ENCODE measurements at regions not wholly inside any gene's neighbourhood (a gene's known extent, or its start where the extent isn't known, plus 50 kb on each side); places are given as distances from the start of the nearest gene placed in this dataset.

DNA sequence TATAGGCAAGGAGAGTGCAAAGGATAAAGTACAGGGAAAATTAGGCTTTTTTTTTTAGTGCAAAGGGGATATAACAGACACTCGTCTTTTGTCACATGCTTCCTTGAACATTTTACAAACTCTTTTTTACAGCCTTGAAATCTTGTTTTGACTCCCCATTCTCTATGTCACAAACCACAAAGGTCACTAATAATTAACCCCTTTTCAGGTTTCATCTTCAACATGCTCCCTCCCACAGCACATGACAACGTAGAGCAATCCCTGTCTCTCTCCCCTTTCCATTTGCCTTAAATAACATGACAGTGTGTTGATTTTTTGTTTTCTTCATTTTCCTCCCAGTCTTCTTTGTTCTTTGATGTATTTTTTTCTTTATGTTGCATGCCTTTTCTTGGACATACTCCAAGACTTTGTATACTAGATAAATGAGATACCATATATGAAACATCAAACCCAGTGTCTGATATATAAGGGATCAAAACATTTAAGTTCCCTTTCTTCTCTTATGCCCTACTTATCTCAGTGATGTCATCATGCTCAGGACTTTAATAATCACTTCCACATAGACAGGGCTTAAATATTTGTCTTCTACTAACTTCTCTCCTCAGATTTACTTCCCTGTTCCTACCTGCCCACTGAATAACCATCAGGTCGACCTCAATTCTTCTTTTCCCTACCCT lies 378.7 kb upstream of the HSF2 start:
- Histone ChIP-seq H3K36me3 (ENCODE audit: control insufficient read depth, insufficient read depth, low read length) (no peaks in the 10 kb centered on the region), H3K27ac (ENCODE audit: low read length) (no peak overlapping the region), H3K9me3 (ENCODE audit: control insufficient read depth, insufficient read depth, low read depth, low read length) (no peaks in the 10 kb centered on the region), H3K27me3 (ENCODE audit: control insufficient read depth, insufficient read depth, low read length) (no peaks in the 10 kb centered on the region), H3K4me3 (ENCODE audit: low read depth in 2 of 2, low read length in 2 of 2) (no peak overlapping the region), H3K4me1 (ENCODE audit: control insufficient read depth, insufficient read depth, low read length) (no peaks in the 10 kb centered on the region)
- no peak for ATAC-seq
- ChIA-PET POLR2A (no interaction called here), CTCF (no interaction called here)
- TF ChIP-seq SIN3A (IDR thresholded peaks at IDR 0.05; ENCODE audit: borderline replicate concordance, insufficient read depth, low read depth, low read length) (no peak), POLR2AphosphoS5 (IDR thresholded peaks at IDR 0.05; ENCODE audit: low read depth, low read length) (no peak), TCF7L2 (IDR thresholded peaks at IDR 0.05; ENCODE audit: low read depth, low read length) (no peak)
- TF ChIP-seq, protein P1, sequence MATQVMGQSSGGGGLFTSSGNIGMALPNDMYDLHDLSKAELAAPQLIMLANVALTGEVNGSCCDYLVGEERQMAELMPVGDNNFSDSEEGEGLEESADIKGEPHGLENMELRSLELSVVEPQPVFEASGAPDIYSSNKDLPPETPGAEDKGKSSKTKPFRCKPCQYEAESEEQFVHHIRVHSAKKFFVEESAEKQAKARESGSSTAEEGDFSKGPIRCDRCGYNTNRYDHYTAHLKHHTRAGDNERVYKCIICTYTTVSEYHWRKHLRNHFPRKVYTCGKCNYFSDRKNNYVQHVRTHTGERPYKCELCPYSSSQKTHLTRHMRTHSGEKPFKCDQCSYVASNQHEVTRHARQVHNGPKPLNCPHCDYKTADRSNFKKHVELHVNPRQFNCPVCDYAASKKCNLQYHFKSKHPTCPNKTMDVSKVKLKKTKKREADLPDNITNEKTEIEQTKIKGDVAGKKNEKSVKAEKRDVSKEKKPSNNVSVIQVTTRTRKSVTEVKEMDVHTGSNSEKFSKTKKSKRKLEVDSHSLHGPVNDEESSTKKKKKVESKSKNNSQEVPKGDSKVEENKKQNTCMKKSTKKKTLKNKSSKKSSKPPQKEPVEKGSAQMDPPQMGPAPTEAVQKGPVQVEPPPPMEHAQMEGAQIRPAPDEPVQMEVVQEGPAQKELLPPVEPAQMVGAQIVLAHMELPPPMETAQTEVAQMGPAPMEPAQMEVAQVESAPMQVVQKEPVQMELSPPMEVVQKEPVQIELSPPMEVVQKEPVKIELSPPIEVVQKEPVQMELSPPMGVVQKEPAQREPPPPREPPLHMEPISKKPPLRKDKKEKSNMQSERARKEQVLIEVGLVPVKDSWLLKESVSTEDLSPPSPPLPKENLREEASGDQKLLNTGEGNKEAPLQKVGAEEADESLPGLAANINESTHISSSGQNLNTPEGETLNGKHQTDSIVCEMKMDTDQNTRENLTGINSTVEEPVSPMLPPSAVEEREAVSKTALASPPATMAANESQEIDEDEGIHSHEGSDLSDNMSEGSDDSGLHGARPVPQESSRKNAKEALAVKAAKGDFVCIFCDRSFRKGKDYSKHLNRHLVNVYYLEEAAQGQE (IDR thresholded peaks at IDR 0.05; ENCODE audit: insufficient read depth in 1 of 2, low read depth in 2 of 2, low read length in 1 of 2) = no peak
- TF ChIP-seq, protein P2, sequence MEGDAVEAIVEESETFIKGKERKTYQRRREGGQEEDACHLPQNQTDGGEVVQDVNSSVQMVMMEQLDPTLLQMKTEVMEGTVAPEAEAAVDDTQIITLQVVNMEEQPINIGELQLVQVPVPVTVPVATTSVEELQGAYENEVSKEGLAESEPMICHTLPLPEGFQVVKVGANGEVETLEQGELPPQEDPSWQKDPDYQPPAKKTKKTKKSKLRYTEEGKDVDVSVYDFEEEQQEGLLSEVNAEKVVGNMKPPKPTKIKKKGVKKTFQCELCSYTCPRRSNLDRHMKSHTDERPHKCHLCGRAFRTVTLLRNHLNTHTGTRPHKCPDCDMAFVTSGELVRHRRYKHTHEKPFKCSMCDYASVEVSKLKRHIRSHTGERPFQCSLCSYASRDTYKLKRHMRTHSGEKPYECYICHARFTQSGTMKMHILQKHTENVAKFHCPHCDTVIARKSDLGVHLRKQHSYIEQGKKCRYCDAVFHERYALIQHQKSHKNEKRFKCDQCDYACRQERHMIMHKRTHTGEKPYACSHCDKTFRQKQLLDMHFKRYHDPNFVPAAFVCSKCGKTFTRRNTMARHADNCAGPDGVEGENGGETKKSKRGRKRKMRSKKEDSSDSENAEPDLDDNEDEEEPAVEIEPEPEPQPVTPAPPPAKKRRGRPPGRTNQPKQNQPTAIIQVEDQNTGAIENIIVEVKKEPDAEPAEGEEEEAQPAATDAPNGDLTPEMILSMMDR (IDR thresholded peaks at IDR 0.05) = no peak
- intact Hi-C loops (cut with micrococcal nuclease; ENCODE audit: unreplicated experiment) (no loop called here), in situ Hi-C loops (cut with HindIII; ENCODE audit: low pct_unique_long_range_greater_than_20kb, low sequenced_read_pairs) (no loop called here)
- no peak for DNase-seq (ENCODE audit: low read depth, low spot score)
- BruUV-seq (replicated peaks) = no TSS peak

DNA sequence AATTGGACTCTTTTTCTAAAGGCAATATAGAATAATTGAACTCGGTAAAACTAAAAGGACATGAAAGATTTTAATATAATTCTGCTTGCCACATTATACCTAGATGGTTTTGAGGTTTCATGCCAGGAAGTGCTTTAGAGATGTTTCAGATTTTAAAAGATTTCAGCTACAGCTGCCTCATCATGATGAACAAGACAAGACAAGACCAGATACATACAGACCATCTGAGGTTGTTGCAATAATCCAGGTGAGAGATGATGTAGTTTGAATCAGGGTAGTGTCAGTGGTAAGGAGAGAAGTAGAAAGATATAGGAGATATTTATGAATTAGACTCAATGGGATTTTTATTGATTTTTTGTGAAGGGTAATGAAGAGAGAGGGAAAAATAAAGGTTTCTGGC lies 374.3 kb upstream of the HSF2 start:
- TF ChIP-seq, protein P1 (IDR thresholded peaks at IDR 0.05; ENCODE audit: insufficient read depth in 1 of 2, low read depth in 2 of 2, low read length in 1 of 2) = no peak
- H3K27me3 ChIP-seq (ENCODE audit: control insufficient read depth, insufficient read depth, low read length) = no peaks in the 10 kb centered on the region
- H3K36me3 ChIP-seq (ENCODE audit: control insufficient read depth, insufficient read depth, low read length) = no peaks in the 10 kb centered on the region
- ATAC-seq (no peak), DNase-seq (ENCODE audit: low read depth, low spot score) (no peak)
- H3K4me1 ChIP-seq (ENCODE audit: control insufficient read depth, insufficient read depth, low read length) = no peaks in the 10 kb centered on the region
- H3K9me3 ChIP-seq (ENCODE audit: control insufficient read depth, insufficient read depth, low read depth, low read length) = no peaks in the 10 kb centered on the region
- CTCF ChIA-PET = no interaction called here
- in situ Hi-C loops (cut with HindIII; ENCODE audit: low pct_unique_long_range_greater_than_20kb, low sequenced_read_pairs) (no loop called here), intact Hi-C loops (cut with micrococcal nuclease; ENCODE audit: unreplicated experiment) (no loop called here)
- POLR2A ChIA-PET = no interaction called here
- H3K4me3 ChIP-seq (ENCODE audit: low read depth in 2 of 2, low read length in 2 of 2) = no peak overlapping the region
- no TSS peak for BruUV-seq (replicated peaks)
- no peak overlapping the region for H3K27ac ChIP-seq (ENCODE audit: low read length)

Data from Panc1 (cell line).